H9 (cell line): ENCODE measurements at regions not wholly inside any gene's neighbourhood (a gene's known extent, or its start where the extent isn't known, plus 50 kb on each side); places are given as distances from the start of the nearest gene placed in this dataset.

Experiments
- DNase-seq: peaks from one replicate; pipeline ENCODE4 v3.0.0-alpha.2; 2017
- H2AFZ ChIP-seq: one replicate; pipeline ENCODE4 v1.6.1; 2013; ENCODE audit warnings: mild to moderate bottlenecking, low read length, control low read depth, moderate library complexity
- H2AK5ac ChIP-seq: 2 replicates; pipeline ENCODE4 v1.6.1; 2013; ENCODE audit warnings: low read length, control low read depth, mixed read lengths; ENCODE audit not compliant: insufficient read length
- H2BK120ac ChIP-seq: one replicate; pipeline ENCODE4 v1.6.1; 2013; ENCODE audit warnings: low read depth, mild to moderate bottlenecking, low read length, control low read depth, inconsistent platforms; ENCODE audit not compliant: poor library complexity, severe bottlenecking
- H2BK12ac ChIP-seq: 2 replicates; pipeline ENCODE4 v1.6.1; 2013; ENCODE audit warnings: low read length, control low read depth, mixed read lengths, low read depth; ENCODE audit not compliant: insufficient read length
- H2BK15ac ChIP-seq: 2 replicates; pipeline ENCODE4 v1.6.1; 2013; ENCODE audit warnings: low read depth, low read length, control low read depth
- H2BK20ac ChIP-seq: one replicate; pipeline ENCODE4 v1.6.1; 2013; ENCODE audit warnings: low read depth, mild to moderate bottlenecking, low read length, control low read depth, inconsistent platforms; ENCODE audit not compliant: poor library complexity, severe bottlenecking
- H2BK5ac ChIP-seq: 2 replicates; pipeline ENCODE4 v1.6.1; 2013; ENCODE audit warnings: low read length, control low read depth, mixed read lengths; ENCODE audit not compliant: insufficient read length
- H3K14ac ChIP-seq: 2 replicates; pipeline ENCODE4 v1.6.1; 2013; ENCODE audit warnings: low read length, control low read depth; ENCODE audit not compliant: insufficient read depth
- H3K18ac ChIP-seq: 2 replicates; pipeline ENCODE4 v1.6.1; 2013; ENCODE audit warnings: low read depth, mild to moderate bottlenecking, mixed read lengths, low read length, control low read depth; ENCODE audit not compliant: insufficient read length
- H3K23ac ChIP-seq: 2 replicates; pipeline ENCODE4 v1.6.1; 2013; ENCODE audit warnings: low read length, control low read depth, mixed read lengths, low read depth; ENCODE audit not compliant: insufficient read length
- H3K23me2 ChIP-seq: 2 replicates; pipeline ENCODE4 v1.6.1; 2013; ENCODE audit warnings: low read depth, mild to moderate bottlenecking, mixed read lengths, low read length, control low read depth; ENCODE audit not compliant: insufficient read length, poor library complexity, severe bottlenecking
- H3K27ac ChIP-seq: 2 replicates; pipeline ENCODE4 v1.5.1; 2013; ENCODE audit warnings: low read length, control low read depth, mixed read lengths, low read depth; ENCODE audit not compliant: insufficient read length
- H3K27me3 ChIP-seq: 2 replicates; pipeline ENCODE4 v1.6.1; 2013; ENCODE audit warnings: low read length, control low read depth, inconsistent platforms; ENCODE audit not compliant: insufficient read depth
- H3K4ac ChIP-seq: 2 replicates; pipeline ENCODE4 v1.6.1; 2013; ENCODE audit warnings: low read depth, mild to moderate bottlenecking, control low read depth, inconsistent platforms, low read length, moderate library complexity
- H3K4me1 ChIP-seq: 2 replicates; pipeline ENCODE4 v1.6.1; 2013; ENCODE audit warnings: low read length, control low read depth, inconsistent platforms; ENCODE audit not compliant: insufficient read depth
- H3K4me2 ChIP-seq: 2 replicates; pipeline ENCODE4 v1.6.1; 2013; ENCODE audit warnings: low read length, control low read depth, mixed read lengths; ENCODE audit not compliant: insufficient read length, insufficient read depth
- H3K56ac ChIP-seq: 2 replicates; pipeline ENCODE4 v1.6.1; 2013; ENCODE audit warnings: low read depth, mild to moderate bottlenecking, mixed read lengths, low read length, control low read depth; ENCODE audit not compliant: insufficient read length
- H3K79me1 ChIP-seq: 2 replicates; pipeline ENCODE4 v1.6.1; 2013; ENCODE audit warnings: low read depth, mild to moderate bottlenecking, moderate library complexity, low read length, control low read depth, inconsistent platforms; ENCODE audit not compliant: insufficient read depth, poor library complexity, severe bottlenecking
- H3K79me2 ChIP-seq: 2 replicates; pipeline ENCODE4 v1.6.1; 2013; ENCODE audit warnings: low read length, control low read depth, inconsistent platforms; ENCODE audit not compliant: insufficient read depth
- H3K9ac ChIP-seq: 2 replicates; pipeline ENCODE4 v1.6.1; 2013; ENCODE audit warnings: low read length, control low read depth, mixed read lengths; ENCODE audit not compliant: insufficient read length; ENCODE audit errors: extremely low read depth
- H3K9me3 ChIP-seq: one replicate; pipeline ENCODE4 v1.6.1; 2013; ENCODE audit warnings: low read depth, low read length, inconsistent platforms; ENCODE audit not compliant: control insufficient read depth
- H3T11ph ChIP-seq: one replicate; pipeline ENCODE4 v1.6.1; 2013; ENCODE audit warnings: mild to moderate bottlenecking, low read length, control low read depth, inconsistent platforms
- H4K20me1 ChIP-seq: one replicate; pipeline ENCODE4 v1.6.1; 2013; ENCODE audit not compliant: control insufficient read depth, insufficient read length, insufficient read depth
- H4K5ac ChIP-seq: 2 replicates; pipeline ENCODE4 v1.6.1; 2013; ENCODE audit warnings: low read depth, mild to moderate bottlenecking, mixed read lengths, low read length, control low read depth; ENCODE audit not compliant: insufficient read length
- H4K8ac ChIP-seq: replicated peaks from 2 replicates; pipeline ENCODE4 v1.6.1; 2013; ENCODE audit warnings: low read length, control low read depth, mixed read lengths, low read depth; ENCODE audit not compliant: insufficient read length
- H4K91ac ChIP-seq: 2 replicates; pipeline ENCODE4 v1.6.1; 2013; ENCODE audit warnings: low read depth, mild to moderate bottlenecking, moderate library complexity, mixed read lengths, low read length, control low read depth; ENCODE audit not compliant: insufficient read length
- H3K27ac Mint-ChIP-seq, 3 experiments: 2 replicates in 2 of 3; 3 replicates in 1 of 3; pipeline ENCODE4 v1.8.0; 2020 to 2021; ENCODE audit warnings: mixed read lengths in 3 of 3, mild to moderate bottlenecking in 1 of 3, moderate library complexity in 1 of 3
- H3K27me3 Mint-ChIP-seq: 2 replicates; pipeline ENCODE4 v1.8.0; 2021; ENCODE audit warnings: low read depth, mild to moderate bottlenecking, moderate library complexity, mixed read lengths
- H3K36me3 Mint-ChIP-seq, 3 experiments: 2 replicates in 2 of 3; 3 replicates in 1 of 3; pipeline ENCODE4 v1.8.0; 2020 to 2021; ENCODE audit warnings: low read depth in 3 of 3, mixed read lengths in 3 of 3; ENCODE audit not compliant: insufficient read depth in 1 of 3
- H3K4me1 Mint-ChIP-seq, 2 experiments: 2 replicates each; pipeline ENCODE4 v1.8.0; 2020; ENCODE audit warnings: mixed read lengths in 2 of 2
- H3K4me3 Mint-ChIP-seq, 2 experiments: 2 replicates in 1 of 2; 3 replicates in 1 of 2; pipeline ENCODE4 v1.8.0; 2020 to 2021; ENCODE audit warnings: mild to moderate bottlenecking in 2 of 2, mixed read lengths in 2 of 2, moderate library complexity in 1 of 2
- H3K9me3 Mint-ChIP-seq, 2 experiments: 2 replicates in 1 of 2; 3 replicates in 1 of 2; pipeline ENCODE4 v1.8.0; 2020; ENCODE audit warnings: mild to moderate bottlenecking in 2 of 2, mixed read lengths in 2 of 2, moderate library complexity in 1 of 2
- WGBS: extraction: QIAGEN DNeasy Blood & Tissue Kit; methylation state at CpG from one replicate; pipeline ENCODE4 v1.1.7; 2013; ENCODE audit warnings: missing lambda C conversion rate, low lambda C conversion rate, mixed read lengths; ENCODE audit not compliant: insufficient read length; ENCODE audit errors: extremely low coverage; 5-methylcytosine and 5-hydroxymethylcytosine counted together
- TF ChIP-seq, protein P1 (sequence below): fragments of 200-600 bp; sonication (generic); conservative IDR thresholded peaks from 3 replicates; pipeline ENCODE4 v1.8.0; 2021; ENCODE audit warnings: antibody characterized with exemption, mild to moderate bottlenecking

- H3K18ac ChIP-seq = no peak overlapping the region
- H2BK12ac ChIP-seq = no peak overlapping the region
- Mint-ChIP-seq H3K4me1 (peaks cover 4 to 6% of the 10 kb centered on the region in 2 experiments; a peak in 3 of 4 replicates), H3K36me3 (no peaks in the 10 kb centered on the region), H3K9me3 (no peaks in the 10 kb centered on the region), H3K27me3 (no peaks in the 10 kb centered on the region; the same call in 1 of the 2 replicates), H3K27ac (no peak overlapping the region), H3K4me3 (no peak overlapping the region)
- no peak overlapping the region for H3K9ac ChIP-seq
- no peak overlapping the region for H2BK20ac ChIP-seq
- H3K27me3 ChIP-seq = no peaks in the 10 kb centered on the region
- no peak overlapping the region for H3K14ac ChIP-seq
- H2BK120ac ChIP-seq = no peak overlapping the region
- no peak overlapping the region for H3K23ac ChIP-seq
- no peak overlapping the region for H4K91ac ChIP-seq
- no peak overlapping the region for H3K4me2 ChIP-seq
- no peaks in the 10 kb centered on the region for H3K79me1 ChIP-seq
- H4K8ac ChIP-seq = no peak overlapping the region
- H3T11ph ChIP-seq = no peak overlapping the region
- no peak overlapping the region for H3K27ac ChIP-seq
- H3K9me3 ChIP-seq = no peaks in the 10 kb centered on the region
- no peak overlapping the region for H2BK15ac ChIP-seq
- DNase-seq = no peak
- H4K20me1 ChIP-seq = no peaks in the 10 kb centered on the region
- no peaks in the 10 kb centered on the region for H3K4me1 ChIP-seq
- H3K4ac ChIP-seq = no peak overlapping the region
- H2BK5ac ChIP-seq = no peak overlapping the region
- no CpG with 5 or more reads among the region's 8 CpGs for WGBS
- H2AFZ ChIP-seq = no peak overlapping the region
- H3K79me2 ChIP-seq = no peaks in the 10 kb centered on the region
- H4K5ac ChIP-seq = no peak overlapping the region
- H2AK5ac ChIP-seq = no peak overlapping the region
- peaks cover 3% of the 10 kb centered on the region for H3K23me2 ChIP-seq
- H3K56ac ChIP-seq = no peak overlapping the region
- TF ChIP-seq, protein P1, sequence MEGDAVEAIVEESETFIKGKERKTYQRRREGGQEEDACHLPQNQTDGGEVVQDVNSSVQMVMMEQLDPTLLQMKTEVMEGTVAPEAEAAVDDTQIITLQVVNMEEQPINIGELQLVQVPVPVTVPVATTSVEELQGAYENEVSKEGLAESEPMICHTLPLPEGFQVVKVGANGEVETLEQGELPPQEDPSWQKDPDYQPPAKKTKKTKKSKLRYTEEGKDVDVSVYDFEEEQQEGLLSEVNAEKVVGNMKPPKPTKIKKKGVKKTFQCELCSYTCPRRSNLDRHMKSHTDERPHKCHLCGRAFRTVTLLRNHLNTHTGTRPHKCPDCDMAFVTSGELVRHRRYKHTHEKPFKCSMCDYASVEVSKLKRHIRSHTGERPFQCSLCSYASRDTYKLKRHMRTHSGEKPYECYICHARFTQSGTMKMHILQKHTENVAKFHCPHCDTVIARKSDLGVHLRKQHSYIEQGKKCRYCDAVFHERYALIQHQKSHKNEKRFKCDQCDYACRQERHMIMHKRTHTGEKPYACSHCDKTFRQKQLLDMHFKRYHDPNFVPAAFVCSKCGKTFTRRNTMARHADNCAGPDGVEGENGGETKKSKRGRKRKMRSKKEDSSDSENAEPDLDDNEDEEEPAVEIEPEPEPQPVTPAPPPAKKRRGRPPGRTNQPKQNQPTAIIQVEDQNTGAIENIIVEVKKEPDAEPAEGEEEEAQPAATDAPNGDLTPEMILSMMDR = no peak
Measured at GRCh38 chr5:2258861-2259260, 376.1 kb upstream of the IRX4 start.
